HG02759 (cell line): ENCODE measurements at regions not wholly inside any gene's neighbourhood (a gene's known extent, or its start where the extent isn't known, plus 50 kb on each side); places are given as distances from the start of the nearest gene placed in this dataset.
"Not testable (repeated sequence)": the region's sequence is repeated elsewhere in the genome, so short reads cannot be mapped to it uniquely, and the experiment has no call there.

Experiments
- ATAC-seq: cut with Tn5 transposase; IDR thresholded peaks from one replicate; pipeline ENCODE4 v1.9.1; 2021; ENCODE audit warnings: mild to moderate bottlenecking, moderate library complexity; ENCODE audit not compliant: unreplicated experiment

GRCh38 chr2:224181534-224182155 lies 142.6 kb upstream of the SERPINE2 start:
- no peak for ATAC-seq

DNA sequence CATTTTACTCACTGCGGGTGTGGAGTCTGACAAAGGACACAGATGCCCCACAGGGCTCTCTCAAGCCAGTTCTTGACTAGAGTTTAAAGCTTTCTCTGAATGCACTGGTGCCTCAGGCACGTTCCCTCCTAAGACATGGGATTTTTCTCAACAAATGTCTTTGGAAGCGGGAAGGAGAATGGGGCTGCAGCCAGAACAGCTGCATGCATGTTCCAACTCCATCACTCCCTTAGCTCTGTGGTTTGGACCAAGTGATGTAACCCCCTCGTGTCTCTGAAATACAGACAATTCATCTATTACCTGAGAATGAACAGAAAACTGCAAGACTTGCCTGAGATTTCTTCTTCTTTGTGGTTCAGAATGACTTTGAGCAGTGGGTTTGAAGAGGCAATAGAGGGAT lies 141.7 kb upstream of the SERPINE2 start:
- no peak for ATAC-seq

DNA sequence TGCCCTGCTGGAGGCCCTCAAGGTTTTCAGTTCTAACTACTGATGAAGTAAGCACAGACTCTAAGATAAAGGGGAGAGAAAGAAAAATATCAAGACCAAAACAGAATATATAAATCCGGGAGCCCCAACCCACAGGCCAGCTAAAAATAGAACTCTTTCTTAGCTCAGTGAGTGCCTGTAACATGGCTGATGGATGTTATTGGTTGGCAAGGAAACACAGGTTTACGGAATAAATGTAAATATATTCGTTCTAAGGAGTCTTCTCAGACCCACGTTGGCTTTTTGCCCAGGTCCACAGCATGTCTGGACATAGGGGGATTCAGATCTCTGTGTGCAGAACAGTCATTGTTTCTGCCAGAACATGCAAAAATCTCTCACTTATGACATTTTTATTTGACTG lies 139.0 kb upstream of the SERPINE2 start:
- no peak for ATAC-seq

DNA sequence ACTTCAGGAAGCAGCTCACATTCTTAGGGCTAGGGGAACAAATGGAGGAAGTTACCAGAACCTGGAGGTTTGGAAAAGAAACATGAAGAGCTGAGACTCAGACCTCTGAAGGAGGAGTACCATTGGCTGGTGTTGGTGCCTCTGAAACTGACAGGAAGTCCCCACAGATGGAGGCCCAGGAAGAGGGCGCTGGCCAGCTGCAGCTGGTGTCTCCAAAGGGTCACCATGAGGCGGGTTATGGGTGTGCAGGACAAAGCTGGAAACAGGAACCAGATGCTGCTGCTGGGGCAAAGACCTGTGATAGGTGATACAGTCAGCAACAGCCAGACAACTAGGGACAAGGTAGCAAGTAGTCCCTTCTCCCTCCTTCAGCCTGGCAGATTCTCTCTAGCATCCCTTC lies 136.5 kb upstream of the SERPINE2 start:
- ATAC-seq, result no peak

GRCh38 chr2:224174990-224175389 lies 135.9 kb upstream of the SERPINE2 start:
- no peak for ATAC-seq

GRCh38 chr2:224174521-224174920 lies 135.4 kb upstream of the SERPINE2 start:
- no peak for ATAC-seq

DNA sequence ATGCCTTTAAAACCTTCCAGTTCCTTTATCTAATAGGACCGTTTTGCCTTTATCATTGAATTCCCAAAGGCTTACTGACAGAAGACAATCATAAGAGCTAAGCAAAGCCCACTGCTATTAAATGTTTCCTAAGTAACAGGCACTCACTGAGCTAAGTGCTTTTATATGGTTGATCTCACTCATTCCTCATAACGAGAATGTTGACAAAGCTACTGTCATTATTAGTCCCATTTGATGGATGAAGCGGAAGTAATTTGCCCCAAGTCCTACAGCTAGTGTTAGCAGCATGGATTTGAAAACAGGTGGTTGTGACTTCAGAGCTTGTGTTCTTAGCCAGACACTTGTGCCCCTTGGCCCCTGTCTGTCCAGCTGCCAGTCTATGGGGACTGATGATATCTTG lies 134.8 kb upstream of the SERPINE2 start:
- no peak for ATAC-seq

DNA sequence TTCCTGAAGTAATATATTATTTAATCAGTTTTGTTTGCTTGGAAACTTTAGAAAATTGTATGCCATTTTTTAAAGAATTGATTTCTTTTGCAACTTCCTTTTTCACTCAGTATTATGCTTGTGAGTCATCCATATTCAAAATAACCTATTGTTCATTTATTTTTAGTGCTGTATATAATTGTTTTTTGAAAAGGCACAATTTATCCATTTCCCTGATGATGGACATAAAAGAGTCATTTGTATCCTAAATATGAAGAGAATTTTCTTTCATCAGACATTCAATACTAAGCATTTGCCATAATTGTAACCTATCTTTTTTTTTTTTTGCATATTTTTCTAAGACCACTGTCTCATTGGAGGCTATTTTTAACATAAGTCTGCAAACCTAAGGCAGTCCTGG lies 134.1 kb upstream of the SERPINE2 start:
- ATAC-seq, result no peak

- ATAC-seq, result no peak
These were observed 132.1 kb upstream of the SERPINE2 start for GRCh38 chr2:224171226-224171625.

- no peak for ATAC-seq
These were observed 130.8 kb upstream of the SERPINE2 start for GRCh38 chr2:224169847-224170246.

- ATAC-seq, result not testable (repeated sequence)
These were observed 128.7 kb upstream of the SERPINE2 start for GRCh38 chr2:224167781-224168180.

DNA sequence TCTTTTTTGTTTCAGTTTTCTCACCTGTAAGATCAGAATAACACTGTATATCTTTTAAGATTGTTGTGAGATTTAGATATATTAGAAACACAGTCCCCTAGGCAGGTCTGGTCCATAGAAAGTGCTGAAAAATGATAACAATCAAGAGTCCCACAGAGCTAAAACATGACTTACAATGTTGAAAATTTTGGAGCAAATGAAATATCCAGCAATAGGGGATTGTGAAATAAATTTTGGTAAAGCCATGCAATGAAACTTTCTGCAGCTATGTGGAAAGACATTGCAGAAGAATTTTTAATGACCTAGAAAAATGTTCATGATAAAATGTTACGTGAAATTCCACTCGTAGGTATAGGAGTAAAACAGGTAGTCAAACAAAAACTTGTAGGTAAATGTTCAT lies 127.6 kb upstream of the SERPINE2 start:
- ATAC-seq, result no peak

GRCh38 chr2:224165901-224166319 lies 126.8 kb upstream of the SERPINE2 start:
- no peak for ATAC-seq

DNA sequence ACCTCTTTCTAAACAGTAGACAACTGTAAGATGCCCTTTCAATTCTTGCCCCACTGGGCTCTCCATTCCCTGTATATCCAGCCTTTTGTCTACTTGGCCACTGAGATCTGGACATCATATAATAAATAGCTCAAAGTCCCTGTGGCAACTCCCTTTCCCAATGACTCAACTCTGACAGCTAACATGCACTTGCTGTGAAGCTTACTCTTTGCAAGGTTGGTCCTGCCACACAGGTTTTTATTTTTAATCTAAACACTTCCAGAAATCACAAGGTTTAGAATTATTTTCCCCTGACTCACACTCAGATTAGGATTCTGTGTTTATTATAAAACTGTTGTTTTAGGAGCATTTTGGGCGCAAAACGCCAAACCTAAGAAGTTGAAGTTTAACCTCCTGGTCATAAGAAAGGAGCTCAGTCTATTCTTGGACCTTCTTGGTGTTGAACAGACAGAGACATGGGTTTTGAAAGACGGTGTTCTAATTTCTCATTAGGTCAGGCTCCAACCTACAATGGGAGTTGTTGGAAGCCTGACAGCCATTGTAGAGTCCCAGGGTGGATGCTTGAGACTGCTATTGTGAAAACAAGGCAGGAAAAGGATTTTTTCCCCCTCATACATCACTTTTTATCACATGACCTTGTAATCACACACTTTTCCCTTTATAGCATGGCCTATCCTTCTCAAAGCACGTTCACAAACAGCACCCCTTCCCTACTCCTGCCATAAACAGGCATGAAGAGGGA lies 124.7 kb upstream of the SERPINE2 start:
- no peak for ATAC-seq

GRCh38 chr2:224162122-224162521 lies 123.0 kb upstream of the SERPINE2 start:
- ATAC-seq, result no peak

- no peak for ATAC-seq
These were observed 122.6 kb upstream of the SERPINE2 start for GRCh38 chr2:224161712-224162111.

- no peak for ATAC-seq
These were observed 121.8 kb upstream of the SERPINE2 start for GRCh38 chr2:224160917-224161316.

DNA sequence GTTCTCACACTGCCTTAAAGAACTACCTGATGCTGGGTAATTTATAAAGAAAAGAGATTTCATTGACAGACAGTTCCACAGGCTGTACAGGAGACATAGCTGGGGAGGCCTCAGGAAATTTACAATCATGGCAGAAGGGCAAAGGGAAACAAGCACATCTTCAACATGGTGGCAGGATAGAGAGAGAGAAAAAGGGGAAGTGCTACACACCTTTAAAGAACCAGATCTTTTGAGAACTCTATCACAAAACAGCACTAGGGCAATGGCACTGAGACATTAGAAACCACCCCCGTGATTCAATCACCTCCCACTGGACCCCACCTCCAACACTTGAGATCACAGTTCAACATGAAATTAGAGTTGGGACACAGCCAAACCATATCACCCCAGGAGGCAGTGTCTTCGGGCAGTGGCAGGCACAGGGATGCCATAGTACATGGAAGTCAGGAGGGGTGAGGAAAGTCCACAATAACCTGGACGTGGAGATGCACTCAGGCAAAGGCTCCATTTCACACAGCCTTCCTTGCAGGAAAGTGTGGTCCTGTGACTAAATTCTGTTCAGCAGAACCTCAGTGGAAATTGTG lies 120.4 kb upstream of the SERPINE2 start:
- no peak for ATAC-seq

GRCh38 chr2:224158831-224159230 lies 119.7 kb upstream of the SERPINE2 start:
- ATAC-seq, result no peak

DNA sequence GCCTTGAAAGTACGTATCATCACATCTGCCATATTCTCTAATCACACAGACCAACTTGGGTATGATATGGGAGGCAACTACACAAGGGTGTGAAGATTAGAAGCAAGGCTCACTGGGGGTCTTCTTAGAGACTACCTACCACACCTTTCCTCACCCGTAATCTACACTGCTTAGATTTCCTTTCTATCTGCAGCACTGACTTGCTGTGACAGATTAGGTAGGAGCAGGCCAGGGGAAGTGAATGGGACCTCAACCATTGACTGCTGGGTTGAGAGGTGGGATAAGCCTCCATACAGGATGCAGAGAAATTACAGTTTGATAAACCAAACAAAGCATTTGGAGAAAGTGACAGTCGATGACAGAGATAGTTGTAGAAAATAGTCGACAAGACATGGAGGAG lies 119.0 kb upstream of the SERPINE2 start:
- ATAC-seq, result no peak

- ATAC-seq, result no peak
These were observed 118.6 kb upstream of the SERPINE2 start for GRCh38 chr2:224157655-224158054.

DNA sequence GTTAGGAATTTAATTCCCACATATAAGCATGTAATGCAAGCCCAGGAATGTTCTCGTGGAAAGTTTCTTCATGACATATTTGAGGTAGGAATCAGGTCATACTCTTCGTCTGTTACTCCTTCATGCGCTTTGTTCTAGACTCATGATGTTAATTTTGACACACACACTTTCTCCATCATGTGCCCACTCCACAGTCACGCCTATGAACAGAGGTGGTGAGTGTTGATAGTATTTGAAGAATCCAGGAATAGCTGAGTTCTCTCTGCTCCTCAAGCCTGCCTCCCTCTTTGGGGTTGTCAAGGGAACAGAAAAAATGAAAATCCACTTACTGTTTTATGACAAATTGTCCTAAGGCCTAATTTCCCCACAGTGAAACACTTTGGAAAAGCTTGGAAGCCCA lies 117.3 kb upstream of the SERPINE2 start:
- ATAC-seq, result no peak
